ENCODE measurements at regions not wholly inside any gene's neighbourhood (a gene's known extent, or its start where the extent isn't known, plus 50 kb on each side); places are given as distances from the start of the nearest gene placed in this dataset.

DNA sequence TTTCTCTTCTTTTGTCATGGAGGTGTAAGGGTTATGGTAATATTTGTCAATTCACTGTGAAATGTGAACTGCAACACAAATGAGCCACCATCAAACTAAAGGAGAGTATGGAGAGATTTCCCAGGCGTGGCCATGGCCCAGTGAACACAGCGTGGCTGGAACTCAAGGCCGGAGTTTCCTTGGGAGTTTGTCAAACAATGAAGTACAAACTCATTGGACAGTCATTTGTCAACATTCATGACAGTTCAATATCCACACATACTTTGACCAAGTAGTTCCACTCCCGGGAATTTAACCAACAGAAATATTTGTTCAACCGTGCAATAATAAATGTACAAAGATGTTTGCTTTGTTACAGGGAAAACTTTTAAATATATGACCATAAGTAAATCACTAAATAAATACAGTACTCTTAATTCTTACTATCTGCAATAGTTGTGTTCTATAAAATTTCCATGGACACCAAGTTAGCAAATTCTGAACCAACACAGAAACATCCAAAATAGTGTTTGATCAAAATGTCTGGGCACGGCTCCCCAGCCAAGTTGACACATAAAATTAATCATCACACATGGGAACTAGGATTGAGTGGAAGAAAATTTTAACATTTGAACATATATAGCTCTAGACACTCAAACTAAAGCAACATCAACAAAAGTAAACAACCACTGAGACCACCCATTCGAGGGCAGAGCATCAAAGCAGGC lies 87.1 kb downstream of the DIRAS2 start:
- TF ChIP-seq, protein P1, sequence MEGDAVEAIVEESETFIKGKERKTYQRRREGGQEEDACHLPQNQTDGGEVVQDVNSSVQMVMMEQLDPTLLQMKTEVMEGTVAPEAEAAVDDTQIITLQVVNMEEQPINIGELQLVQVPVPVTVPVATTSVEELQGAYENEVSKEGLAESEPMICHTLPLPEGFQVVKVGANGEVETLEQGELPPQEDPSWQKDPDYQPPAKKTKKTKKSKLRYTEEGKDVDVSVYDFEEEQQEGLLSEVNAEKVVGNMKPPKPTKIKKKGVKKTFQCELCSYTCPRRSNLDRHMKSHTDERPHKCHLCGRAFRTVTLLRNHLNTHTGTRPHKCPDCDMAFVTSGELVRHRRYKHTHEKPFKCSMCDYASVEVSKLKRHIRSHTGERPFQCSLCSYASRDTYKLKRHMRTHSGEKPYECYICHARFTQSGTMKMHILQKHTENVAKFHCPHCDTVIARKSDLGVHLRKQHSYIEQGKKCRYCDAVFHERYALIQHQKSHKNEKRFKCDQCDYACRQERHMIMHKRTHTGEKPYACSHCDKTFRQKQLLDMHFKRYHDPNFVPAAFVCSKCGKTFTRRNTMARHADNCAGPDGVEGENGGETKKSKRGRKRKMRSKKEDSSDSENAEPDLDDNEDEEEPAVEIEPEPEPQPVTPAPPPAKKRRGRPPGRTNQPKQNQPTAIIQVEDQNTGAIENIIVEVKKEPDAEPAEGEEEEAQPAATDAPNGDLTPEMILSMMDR (optimal IDR thresholded peaks at IDR 0.05 in 1 of 3, IDR thresholded peaks at IDR 0.05 in 1 of 3, conservative IDR thresholded peaks at IDR 0.05 in 1 of 3; ENCODE audit: extremely low read depth in 1 of 3, insufficient read depth in 2 of 3, low read length in 3 of 3) = no peak
- TF ChIP-seq EZH2 (IDR thresholded peaks at IDR 0.05; ENCODE audit: low read length) = no peak

Data from keratinocyte (primary cell).